Progenitor cell of endocrine pancreas (in vitro differentiated cells): ENCODE measurements at regions not wholly inside any gene's neighbourhood (a gene's known extent, or its start where the extent isn't known, plus 50 kb on each side); places are given as distances from the start of the nearest gene placed in this dataset.
"Not testable (repeated sequence)": the region's sequence is repeated elsewhere in the genome, so short reads cannot be mapped to it uniquely, and the experiment has no call there.

Experiments
- DNase-seq: peaks from one replicate; pipeline ENCODE4 v3.0.0; 2021; ENCODE audit warnings: low spot score; ENCODE audit not compliant: unreplicated experiment
- H3K27ac Mint-ChIP-seq: 2 replicates; pipeline ENCODE4 v1.8.0; 2021; ENCODE audit warnings: mild to moderate bottlenecking, moderate library complexity, mixed read lengths
- H3K27me3 Mint-ChIP-seq: 2 replicates; pipeline ENCODE4 v1.8.0; 2021; ENCODE audit warnings: mixed read lengths
- H3K36me3 Mint-ChIP-seq: 2 replicates; pipeline ENCODE4 v1.8.0; 2022; ENCODE audit warnings: mixed read lengths; ENCODE audit not compliant: insufficient read depth
- H3K4me1 Mint-ChIP-seq: 2 replicates; pipeline ENCODE4 v1.8.0; 2021; ENCODE audit warnings: low read depth, mixed read lengths
- H3K4me3 Mint-ChIP-seq: 2 replicates; pipeline ENCODE4 v1.8.0; 2021; ENCODE audit warnings: low read depth, mild to moderate bottlenecking, moderate library complexity, mixed read lengths
- H3K9me3 Mint-ChIP-seq: 2 replicates; pipeline ENCODE4 v1.8.0; 2021; ENCODE audit warnings: low read depth, mixed read lengths
- TF ChIP-seq, protein P1 (sequence below): fragments of 200-600 bp; sonication (generic); IDR thresholded peaks from one replicate; pipeline ENCODE4 v1.5.0; 2021; ENCODE audit warnings: antibody characterized with exemption, mild to moderate bottlenecking; ENCODE audit not compliant: unreplicated experiment

DNA sequence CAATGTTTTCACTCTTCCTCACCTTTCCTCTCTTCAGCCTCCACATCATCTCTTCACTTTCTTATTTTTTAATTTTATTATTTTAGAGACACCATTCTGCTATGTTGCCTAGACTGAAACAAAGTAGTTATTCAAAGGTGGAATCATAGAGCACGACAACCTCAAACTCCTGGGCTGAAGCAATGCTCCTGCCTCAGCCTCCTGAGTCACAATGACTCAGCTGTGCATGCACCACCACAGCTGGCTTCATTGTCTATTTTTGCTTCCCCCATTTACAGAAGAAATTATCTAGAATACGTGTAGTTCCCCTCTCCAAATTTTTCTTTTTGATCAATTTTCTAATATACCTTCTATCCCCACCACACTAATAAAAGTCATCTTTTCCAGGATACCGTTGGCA, 911.5 kb upstream of the SOX11 start:
- H3K27ac Mint-ChIP-seq = no peak overlapping the region
- H3K9me3 Mint-ChIP-seq = peaks cover 3% of the 10 kb centered on the region
- H3K4me1 Mint-ChIP-seq = no peaks in the 10 kb centered on the region
- TF ChIP-seq, protein P1, sequence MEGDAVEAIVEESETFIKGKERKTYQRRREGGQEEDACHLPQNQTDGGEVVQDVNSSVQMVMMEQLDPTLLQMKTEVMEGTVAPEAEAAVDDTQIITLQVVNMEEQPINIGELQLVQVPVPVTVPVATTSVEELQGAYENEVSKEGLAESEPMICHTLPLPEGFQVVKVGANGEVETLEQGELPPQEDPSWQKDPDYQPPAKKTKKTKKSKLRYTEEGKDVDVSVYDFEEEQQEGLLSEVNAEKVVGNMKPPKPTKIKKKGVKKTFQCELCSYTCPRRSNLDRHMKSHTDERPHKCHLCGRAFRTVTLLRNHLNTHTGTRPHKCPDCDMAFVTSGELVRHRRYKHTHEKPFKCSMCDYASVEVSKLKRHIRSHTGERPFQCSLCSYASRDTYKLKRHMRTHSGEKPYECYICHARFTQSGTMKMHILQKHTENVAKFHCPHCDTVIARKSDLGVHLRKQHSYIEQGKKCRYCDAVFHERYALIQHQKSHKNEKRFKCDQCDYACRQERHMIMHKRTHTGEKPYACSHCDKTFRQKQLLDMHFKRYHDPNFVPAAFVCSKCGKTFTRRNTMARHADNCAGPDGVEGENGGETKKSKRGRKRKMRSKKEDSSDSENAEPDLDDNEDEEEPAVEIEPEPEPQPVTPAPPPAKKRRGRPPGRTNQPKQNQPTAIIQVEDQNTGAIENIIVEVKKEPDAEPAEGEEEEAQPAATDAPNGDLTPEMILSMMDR = no peak
- peaks cover 6% of the 10 kb centered on the region for H3K27me3 Mint-ChIP-seq
- H3K36me3 Mint-ChIP-seq = no peaks in the 10 kb centered on the region
- DNase-seq = no peak
- no peak overlapping the region for H3K4me3 Mint-ChIP-seq

DNA sequence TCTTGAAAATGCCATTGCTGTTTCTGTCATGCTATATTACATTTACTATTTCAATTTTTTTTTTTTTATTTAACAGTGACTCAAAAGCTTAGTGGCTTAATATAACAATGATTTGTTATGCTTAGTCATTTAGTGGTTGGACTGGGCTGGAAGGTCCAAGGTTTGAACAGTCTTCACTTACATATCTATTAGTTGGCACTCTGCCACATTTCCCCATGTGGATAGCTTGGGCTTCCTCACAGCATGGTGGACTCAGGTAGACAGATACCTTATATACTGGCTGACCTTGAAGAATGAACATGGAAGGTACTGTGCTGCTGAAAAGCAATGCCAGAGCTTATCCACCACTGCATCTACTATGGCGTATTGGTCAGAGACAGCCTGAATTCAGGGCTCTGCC, 909.5 kb upstream of the SOX11 start:
- Mint-ChIP-seq H3K27me3 (peaks cover 6% of the 10 kb centered on the region), H3K36me3 (no peaks in the 10 kb centered on the region), H3K27ac (no peak overlapping the region), H3K9me3 (peaks cover 14% of the 10 kb centered on the region), H3K4me1 (no peaks in the 10 kb centered on the region), H3K4me3 (no peak overlapping the region)
- TF ChIP-seq, protein P1 = no peak
- no peak for DNase-seq

DNA sequence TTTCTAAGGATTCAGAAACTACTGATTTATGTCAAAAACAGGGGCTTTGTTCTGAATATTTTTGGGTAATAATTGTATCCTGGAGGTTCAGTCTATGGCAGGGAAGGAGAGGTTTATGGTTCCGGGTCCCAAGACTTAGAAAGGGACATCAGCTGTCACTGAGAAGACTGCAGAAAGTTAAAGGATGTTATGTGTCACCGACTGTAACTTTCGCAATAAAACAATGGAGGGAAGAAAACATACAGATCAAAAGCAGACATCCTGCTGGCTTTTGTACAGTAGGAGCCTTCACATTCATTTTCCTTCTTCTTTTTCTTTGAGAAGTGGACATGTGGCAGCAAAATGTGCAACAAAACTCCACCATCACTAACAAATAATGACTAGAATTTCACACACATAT, 900.7 kb upstream of the SOX11 start:
- Mint-ChIP-seq H3K27me3 (no peaks in the 10 kb centered on the region), H3K4me3 (no peak overlapping the region), H3K27ac (no peak overlapping the region), H3K4me1 (no peaks in the 10 kb centered on the region), H3K36me3 (no peaks in the 10 kb centered on the region), H3K9me3 (peaks cover 17% of the 10 kb centered on the region)
- TF ChIP-seq, protein P1 = no peak
- DNase-seq = no peak

DNA sequence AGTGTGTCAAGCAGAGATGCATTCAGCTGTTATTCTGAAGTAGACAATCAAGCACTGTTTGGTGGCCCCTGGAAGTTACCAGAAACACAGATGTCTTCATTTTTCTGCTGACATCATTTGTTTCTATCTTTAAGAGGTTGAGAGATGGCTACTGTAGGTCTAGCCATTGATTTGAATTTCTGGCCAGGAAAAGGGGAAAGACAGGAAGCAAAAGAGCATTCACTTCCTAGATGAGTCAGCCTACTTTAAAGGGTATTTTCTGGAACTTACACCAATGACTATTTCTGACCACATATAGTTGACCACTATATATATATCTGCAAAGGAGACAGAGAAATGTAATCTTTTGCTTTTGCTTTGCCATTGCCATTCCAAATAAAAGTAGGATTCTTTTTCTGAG, 900.1 kb upstream of the SOX11 start:
- Mint-ChIP-seq H3K27ac (no peak overlapping the region), H3K9me3 (peaks cover 13% of the 10 kb centered on the region), H3K27me3 (no peaks in the 10 kb centered on the region), H3K36me3 (no peaks in the 10 kb centered on the region), H3K4me3 (no peak overlapping the region), H3K4me1 (no peaks in the 10 kb centered on the region)
- TF ChIP-seq, protein P1 = no peak
- DNase-seq = no peak

DNA sequence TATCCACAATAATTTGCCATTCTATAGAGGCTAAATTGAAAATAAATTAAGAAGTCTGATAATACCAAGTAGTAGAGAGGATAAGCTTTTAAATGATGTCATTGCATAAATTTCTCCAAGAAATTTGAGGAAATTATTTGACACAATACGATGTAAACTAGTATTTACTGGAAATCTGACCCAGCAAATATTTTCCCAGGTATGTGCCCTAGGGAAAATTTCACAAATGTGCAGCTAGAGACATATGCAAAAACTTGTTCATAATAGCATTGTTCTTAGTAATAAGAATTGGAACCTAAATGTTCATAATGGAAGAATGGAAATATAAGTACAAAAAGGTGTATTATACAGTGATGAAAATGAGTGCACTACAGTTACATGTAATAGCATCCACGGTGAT, 888.8 kb upstream of the SOX11 start:
- TF ChIP-seq, protein P1 = no peak
- peaks cover under 1% of the 10 kb centered on the region for H3K9me3 Mint-ChIP-seq
- H3K4me1 Mint-ChIP-seq = no peaks in the 10 kb centered on the region
- no peak overlapping the region for H3K4me3 Mint-ChIP-seq
- no peak for DNase-seq
- H3K27me3 Mint-ChIP-seq = no peaks in the 10 kb centered on the region
- H3K27ac Mint-ChIP-seq = no peak overlapping the region
- H3K36me3 Mint-ChIP-seq = no peaks in the 10 kb centered on the region

DNA sequence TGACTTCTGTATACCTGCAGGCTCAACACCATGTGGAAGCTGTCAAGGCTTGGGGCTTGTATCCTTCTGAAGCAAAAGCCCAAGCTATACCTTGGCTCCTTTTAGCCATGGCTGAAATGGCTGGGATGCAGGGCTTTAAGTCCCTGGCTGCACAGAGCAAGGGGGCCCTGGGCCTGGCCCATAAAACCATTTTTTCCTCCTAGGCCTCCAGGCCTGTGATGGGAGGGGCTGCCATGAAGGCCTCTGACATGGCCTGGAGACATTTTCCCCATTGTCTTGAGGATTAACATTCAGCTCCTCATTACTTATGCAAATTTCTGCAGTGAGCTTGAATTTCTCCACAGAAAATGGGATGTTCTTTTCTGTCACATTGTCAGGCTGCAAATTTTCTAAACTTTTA, 878.0 kb upstream of the SOX11 start:
- H3K36me3 Mint-ChIP-seq, H3K4me3 Mint-ChIP-seq, DNase-seq, H3K27me3 Mint-ChIP-seq, H3K27ac Mint-ChIP-seq, H3K4me1 Mint-ChIP-seq: not testable (repeated sequence)
- H3K9me3 Mint-ChIP-seq = peaks cover 20% of the 10 kb centered on the region
